AG10803 (cell line): ENCODE measurements at regions not wholly inside any gene's neighbourhood (a gene's known extent, or its start where the extent isn't known, plus 50 kb on each side); places are given as distances from the start of the nearest gene placed in this dataset.

Source experiments
- DNase-seq: peaks from one replicate; pipeline ENCODE4 v3.0.0; 2010; ENCODE audit warnings: low read depth
- H3K4me3 ChIP-seq: 2 replicates; pipeline ENCODE4 v1.5.1; 2011; ENCODE audit warnings: mild to moderate bottlenecking, low read length, control low read depth
- TF ChIP-seq, protein P1 (sequence below): conservative IDR thresholded peaks from 2 replicates; pipeline ENCODE4 v1.5.1; 2011; ENCODE audit warnings: mild to moderate bottlenecking, low read length, control low read depth, inconsistent platforms

DNA sequence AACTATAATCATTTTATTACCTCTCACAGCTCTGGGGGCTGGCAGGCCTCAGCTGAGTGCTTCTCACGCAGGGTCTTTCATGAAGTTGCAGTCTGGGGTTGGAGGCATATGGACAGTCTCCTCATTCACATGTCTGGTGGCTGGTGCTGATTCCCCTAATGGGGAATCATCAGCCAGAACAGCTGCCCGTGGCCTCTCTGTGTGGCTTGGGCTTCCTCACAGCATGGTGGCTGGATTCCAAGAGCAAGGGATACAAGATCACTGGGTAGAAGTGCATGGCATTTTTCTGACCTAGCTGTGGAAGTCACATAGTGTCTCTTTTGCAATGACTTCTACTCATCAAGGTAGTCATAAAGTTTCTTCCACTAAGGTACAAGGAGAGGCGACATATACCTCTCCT, 59.0 kb upstream of the LAPTM4A start:
- no peak overlapping the region for H3K4me3 ChIP-seq
- TF ChIP-seq, protein P1, sequence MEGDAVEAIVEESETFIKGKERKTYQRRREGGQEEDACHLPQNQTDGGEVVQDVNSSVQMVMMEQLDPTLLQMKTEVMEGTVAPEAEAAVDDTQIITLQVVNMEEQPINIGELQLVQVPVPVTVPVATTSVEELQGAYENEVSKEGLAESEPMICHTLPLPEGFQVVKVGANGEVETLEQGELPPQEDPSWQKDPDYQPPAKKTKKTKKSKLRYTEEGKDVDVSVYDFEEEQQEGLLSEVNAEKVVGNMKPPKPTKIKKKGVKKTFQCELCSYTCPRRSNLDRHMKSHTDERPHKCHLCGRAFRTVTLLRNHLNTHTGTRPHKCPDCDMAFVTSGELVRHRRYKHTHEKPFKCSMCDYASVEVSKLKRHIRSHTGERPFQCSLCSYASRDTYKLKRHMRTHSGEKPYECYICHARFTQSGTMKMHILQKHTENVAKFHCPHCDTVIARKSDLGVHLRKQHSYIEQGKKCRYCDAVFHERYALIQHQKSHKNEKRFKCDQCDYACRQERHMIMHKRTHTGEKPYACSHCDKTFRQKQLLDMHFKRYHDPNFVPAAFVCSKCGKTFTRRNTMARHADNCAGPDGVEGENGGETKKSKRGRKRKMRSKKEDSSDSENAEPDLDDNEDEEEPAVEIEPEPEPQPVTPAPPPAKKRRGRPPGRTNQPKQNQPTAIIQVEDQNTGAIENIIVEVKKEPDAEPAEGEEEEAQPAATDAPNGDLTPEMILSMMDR: no peak
- DNase-seq: no peak

DNA sequence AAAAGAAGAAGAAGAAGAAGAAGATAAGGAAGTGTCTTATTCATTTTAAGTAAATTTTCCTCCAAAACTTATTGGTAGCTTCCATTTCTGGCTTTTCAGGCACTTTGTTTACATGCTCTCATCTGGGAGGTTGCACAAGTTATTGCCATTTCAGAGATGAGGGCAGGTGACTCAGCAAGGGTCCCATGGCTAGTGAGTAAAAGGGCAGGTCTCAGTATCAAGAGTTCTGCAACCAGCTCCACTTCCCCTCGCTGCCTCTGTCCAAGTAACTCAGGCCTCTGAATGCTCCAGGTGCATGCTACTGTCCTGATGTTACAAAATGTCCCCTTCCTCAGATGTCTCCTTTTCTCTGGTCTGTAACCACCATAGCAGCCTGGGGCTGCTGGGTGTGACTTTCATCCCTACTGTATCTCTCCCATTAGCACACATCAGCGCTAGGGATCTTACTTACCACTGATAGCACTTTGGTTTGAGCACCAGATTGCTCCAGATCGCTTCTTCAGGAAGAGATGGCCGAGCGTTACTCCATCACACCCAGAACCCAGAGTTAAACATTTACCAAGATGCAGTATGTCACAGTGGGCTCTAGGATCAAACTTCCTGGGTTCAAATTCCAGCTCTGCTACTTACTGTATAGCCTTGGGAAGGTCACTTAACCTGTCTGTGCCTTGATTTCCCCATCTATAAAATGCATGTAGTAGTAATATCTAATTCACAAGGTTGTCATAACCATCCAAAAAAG, 57.4 kb upstream of the LAPTM4A start:
- TF ChIP-seq, protein P1: no peak
- no peak overlapping the region for H3K4me3 ChIP-seq
- peak; percentile 33 for DNase-seq

DNA sequence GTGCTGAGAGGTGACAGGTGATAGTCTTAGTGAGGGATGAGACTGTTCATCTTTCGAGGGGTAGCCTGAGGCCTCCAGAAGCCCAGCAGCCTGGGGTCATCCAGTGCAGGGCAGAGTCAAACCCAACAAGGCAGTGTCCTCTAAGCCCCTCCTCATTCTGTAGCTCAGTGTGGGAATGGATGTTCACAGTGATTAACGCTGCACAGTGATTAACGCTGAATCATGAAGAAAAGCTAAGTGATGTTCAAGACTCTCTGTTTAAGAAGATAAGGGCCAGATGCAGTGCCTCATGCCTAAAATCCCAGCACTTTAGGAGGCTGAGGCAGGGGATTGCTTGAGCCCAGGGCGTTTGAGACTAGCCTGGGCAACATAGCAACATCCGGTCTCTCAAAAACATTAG, 56.3 kb upstream of the LAPTM4A start:
- TF ChIP-seq, protein P1: no peak
- no peak for DNase-seq
- no peak overlapping the region for H3K4me3 ChIP-seq

DNA sequence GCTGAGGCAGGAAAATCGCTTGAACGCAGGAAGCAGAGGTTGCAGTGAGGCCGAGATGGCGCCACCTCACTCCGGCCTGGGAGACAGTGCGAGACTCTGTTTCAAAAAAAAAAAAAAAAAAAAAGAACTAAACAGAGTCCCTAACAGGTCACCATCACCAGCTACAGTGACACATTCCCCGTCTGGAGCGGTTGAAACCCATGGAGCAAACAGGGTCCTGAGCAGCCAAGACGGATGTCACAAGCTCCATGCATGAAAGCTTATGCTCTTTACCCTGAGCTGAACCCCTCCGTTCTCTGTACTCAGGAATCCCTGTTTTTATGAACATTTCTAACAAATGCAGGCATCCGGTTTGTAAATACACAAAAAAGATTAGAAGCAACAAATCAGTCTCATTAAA, 55.9 kb upstream of the LAPTM4A start:
- H3K4me3 ChIP-seq: no peak overlapping the region
- no peak for DNase-seq
- TF ChIP-seq, protein P1: no peak

DNA sequence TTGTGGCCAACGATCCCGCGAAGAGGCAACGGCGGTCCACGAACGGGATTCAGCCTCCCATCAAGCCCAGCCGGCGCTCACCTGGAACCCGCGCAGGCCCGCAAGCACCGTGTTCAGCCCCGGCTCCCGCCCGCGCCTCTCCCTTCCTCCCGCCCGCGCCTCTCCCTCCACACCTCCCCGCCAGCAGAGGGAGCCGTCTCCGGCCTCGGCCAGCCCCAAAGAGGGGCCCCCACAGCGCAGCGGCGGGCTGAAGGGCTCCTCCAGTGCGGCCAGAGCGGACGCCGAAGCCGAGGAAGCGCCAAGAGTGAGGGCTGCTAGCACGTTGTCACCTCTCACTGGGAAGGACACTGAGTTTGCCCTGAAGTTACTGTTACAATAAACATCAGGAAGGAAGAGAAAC, 55.3 kb upstream of the LAPTM4A start:
- TF ChIP-seq, protein P1: no peak; the same call in 1 of the 2 replicates
- DNase-seq: no peak
- no peak overlapping the region for H3K4me3 ChIP-seq

DNA sequence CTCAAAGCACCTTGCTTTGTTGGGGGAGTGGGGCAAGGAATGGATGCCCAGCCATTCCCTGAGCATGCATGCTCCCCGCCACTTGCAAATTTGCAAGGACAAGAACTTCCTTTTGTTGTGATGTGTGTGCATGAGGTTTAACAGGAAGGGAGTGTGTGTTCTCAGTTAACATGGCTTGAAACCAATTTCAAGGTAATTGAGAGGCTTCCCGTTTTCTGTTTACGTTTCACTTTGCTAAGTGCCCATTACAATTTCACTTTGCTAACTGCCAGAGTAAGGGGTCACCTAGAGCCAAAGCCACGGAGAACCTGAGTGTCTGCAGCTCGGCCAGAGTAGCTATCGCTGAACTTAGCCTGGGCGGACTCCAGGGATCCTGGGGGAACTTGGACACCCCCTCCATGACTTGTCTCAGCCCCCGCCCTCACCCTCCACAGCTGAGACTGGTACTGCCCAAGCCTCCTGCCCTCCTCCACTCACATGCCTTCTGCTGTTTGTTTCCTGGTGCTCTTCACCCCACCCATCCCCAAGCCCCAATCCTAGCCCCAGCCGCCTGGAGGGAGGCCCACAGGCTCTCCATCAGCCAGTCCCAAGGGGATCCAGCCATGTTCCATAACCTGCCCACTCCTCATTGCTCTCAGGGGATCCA, 53.6 kb upstream of the LAPTM4A start:
- TF ChIP-seq, protein P1: no peak
- no peak for DNase-seq
- H3K4me3 ChIP-seq: no peak overlapping the region

DNA sequence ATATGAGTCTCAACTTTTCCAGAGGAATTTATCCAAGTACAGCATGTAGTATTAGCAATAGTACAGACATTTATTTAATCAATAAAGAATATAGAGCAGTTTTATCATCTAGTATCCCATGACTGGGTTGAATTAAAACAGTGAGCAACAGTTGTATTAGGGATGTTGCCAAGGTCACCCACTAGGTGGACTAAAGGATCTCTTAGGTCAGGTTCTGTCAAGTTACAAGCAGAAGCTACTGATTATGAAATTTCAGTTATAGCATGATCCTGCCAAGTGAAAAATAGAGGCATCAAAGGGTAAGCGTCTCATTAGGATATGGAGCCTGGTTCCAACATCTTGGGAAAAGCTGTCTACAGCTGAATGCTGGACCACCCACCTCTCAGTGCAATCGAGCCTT, 52.1 kb upstream of the LAPTM4A start:
- DNase-seq: peak; percentile 63
- TF ChIP-seq, protein P1: peak; percentile 58
- no peak overlapping the region for H3K4me3 ChIP-seq
